ENCODE measurements at regions not wholly inside any gene's neighbourhood (a gene's known extent, or its start where the extent isn't known, plus 50 kb on each side); places are given as distances from the start of the nearest gene placed in this dataset.

DNA sequence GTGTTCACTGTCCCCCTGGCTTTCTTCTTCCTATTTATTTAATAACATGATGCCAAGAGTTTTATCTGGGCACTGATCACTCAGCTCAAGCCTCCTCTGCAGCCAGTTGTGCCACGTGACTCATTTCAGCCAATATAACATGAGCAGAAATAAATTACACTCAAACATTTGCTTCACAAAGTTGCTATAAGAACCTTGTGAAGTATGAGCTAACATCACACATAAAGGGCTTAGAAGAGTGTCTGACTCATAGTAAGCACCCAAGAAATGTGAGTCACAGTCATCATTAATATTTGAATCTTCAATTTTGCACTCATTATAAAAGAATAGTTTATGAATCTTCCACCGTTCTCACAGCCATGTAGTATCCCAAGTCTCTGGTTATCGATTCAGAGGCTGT is 414.6 kb upstream of the NPVF start:
- Histone ChIP-seq H3K27me3 (no peaks in the 10 kb centered on the region), H3K36me3 (replicated peaks in 1 of 2; ENCODE audit: insufficient read depth in 1 of 2, low read depth in 2 of 2) (no peaks in the 10 kb centered on the region), H3K27ac (no peak overlapping the region), H3K4me1 (no peaks in the 10 kb centered on the region), H3K9me3 (no peaks in the 10 kb centered on the region), H3K4me3 (no peak overlapping the region)
- no peak for DNase-seq
- TF ChIP-seq, protein P1, sequence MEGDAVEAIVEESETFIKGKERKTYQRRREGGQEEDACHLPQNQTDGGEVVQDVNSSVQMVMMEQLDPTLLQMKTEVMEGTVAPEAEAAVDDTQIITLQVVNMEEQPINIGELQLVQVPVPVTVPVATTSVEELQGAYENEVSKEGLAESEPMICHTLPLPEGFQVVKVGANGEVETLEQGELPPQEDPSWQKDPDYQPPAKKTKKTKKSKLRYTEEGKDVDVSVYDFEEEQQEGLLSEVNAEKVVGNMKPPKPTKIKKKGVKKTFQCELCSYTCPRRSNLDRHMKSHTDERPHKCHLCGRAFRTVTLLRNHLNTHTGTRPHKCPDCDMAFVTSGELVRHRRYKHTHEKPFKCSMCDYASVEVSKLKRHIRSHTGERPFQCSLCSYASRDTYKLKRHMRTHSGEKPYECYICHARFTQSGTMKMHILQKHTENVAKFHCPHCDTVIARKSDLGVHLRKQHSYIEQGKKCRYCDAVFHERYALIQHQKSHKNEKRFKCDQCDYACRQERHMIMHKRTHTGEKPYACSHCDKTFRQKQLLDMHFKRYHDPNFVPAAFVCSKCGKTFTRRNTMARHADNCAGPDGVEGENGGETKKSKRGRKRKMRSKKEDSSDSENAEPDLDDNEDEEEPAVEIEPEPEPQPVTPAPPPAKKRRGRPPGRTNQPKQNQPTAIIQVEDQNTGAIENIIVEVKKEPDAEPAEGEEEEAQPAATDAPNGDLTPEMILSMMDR (IDR thresholded peaks at IDR 0.05), result no peak
- ATAC-seq, result no peak
- intact Hi-C loops (cut with DNase I), result no loop called here
- 77 to 90% methylated on average over 3 of the region's 3 CpGs for WGBS, 2 donors

DNA sequence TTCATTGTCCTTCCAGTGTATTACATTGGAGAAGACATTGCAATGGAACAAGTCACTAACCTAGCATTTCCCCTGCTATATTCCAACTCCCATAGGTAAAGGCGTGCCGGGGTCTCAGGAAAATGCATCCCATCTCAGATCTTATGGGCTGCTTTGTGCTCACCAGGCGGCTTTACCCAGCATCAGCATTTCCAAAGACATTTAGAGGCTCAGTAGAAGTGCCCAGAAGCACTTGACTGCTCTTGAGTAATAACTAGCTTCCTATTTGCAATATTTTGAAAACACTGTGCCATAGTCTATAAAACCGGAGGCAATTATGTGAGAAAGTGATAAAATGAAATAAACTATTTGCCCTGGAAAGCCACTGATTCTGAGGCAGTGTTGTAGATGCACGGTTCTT is 415.0 kb upstream of the NPVF start:
- 74 to 79% methylated on average over 5 of the region's 5 CpGs for WGBS, 2 donors
- H3K27me3 ChIP-seq, result no peaks in the 10 kb centered on the region

DNA sequence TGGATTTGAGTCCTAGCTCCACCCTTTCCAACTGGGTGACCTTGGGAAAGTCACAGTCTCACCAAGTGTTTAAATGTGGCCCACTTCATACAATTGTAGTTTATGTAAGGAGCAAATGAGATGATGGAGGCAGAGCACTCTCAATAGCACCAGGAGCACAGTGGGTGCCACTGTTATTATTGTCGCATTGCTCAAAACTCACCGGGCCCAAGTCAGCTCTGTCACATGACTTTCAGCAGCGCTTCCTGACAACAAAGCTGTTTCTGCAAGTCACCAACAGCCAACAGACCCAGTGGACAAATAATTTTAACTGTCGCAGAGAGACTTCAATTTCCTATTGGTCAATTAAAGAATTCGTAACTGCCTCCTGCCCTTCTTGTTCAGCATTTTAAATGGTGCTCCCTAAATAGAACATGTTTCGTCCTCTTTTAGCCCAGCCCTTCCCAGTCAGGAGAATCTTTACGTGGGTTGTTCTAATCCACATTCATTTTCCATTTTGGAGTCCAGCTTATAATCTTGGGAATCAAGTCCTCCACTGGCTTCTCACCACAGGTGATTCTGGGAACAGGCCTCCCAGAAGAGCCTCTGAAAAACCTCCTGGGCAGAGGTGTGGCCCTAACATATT is 415.6 kb upstream of the NPVF start:
- Histone ChIP-seq H3K4me3 (no peak overlapping the region), H3K27ac (no peak overlapping the region), H3K9me3 (no peaks in the 10 kb centered on the region), H3K27me3 (no peaks in the 10 kb centered on the region), H3K4me1 (no peaks in the 10 kb centered on the region), H3K36me3 (replicated peaks in 1 of 2; ENCODE audit: insufficient read depth in 1 of 2, low read depth in 2 of 2) (no peaks in the 10 kb centered on the region)
- ATAC-seq (no peak), DNase-seq (no peak)
- WGBS, 2 donors, result 79 to 91% methylated on average over 7 of the region's 7 CpGs
- TF ChIP-seq POLR2A (IDR thresholded peaks at IDR 0.05), result no peak
- TF ChIP-seq, protein P1 (IDR thresholded peaks at IDR 0.05), result no peak
- intact Hi-C loops (cut with DNase I), result no loop called here

More for the DNA sequence above, 415.0 kb upstream of the NPVF start:
- H3K4me1 ChIP-seq, result no peaks in the 10 kb centered on the region
- intact Hi-C loops (cut with DNase I), result no loop called here
- no peak overlapping the region for H3K27ac ChIP-seq
- no peak overlapping the region for H3K4me3 ChIP-seq
- ATAC-seq, result no peak
- DNase-seq, result no peak
- TF ChIP-seq, protein P1 (IDR thresholded peaks at IDR 0.05), result no peak
- no peak for TF ChIP-seq POLR2A (IDR thresholded peaks at IDR 0.05)
- H3K9me3 ChIP-seq, result no peaks in the 10 kb centered on the region
- H3K36me3 ChIP-seq (replicated peaks in 1 of 2; ENCODE audit: insufficient read depth in 1 of 2, low read depth in 2 of 2), result no peaks in the 10 kb centered on the region

DNA sequence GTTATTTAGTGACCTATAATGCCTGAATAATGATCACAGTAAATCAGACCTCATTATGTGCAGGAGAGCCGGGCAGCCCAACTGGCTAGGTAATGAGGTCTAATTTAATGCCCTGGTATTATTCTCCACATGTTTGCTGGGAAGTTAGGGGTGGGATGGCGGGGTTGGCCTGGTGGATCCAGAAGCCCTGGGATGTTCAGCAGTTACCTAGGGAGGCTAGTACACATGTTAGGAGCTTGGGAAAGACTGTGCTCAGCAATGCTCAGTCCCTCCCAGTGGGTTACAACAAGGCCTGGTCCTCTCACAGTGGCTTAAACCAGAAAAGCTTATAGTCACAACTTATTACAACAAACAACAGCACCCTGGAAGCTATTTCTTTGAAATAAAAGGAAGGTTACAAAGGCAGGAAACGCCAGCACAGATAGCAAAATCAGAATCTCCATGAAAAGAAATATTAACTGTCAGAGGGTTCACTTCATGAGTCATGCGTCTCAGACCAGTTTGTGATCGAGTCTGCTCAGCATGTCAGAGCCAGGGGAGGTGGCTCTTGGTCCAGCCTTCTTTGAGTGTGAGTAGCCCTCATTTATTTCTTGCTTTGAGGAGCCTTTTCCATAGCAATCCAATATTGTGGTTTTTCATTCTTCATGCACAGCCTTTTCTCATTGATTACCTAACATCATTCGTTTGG is 418.6 kb upstream of the NPVF start:
- TF ChIP-seq, protein P1 (IDR thresholded peaks at IDR 0.05), result no peak
- TF ChIP-seq POLR2A (IDR thresholded peaks at IDR 0.05), result no peak
- no peak overlapping the region for H3K4me3 ChIP-seq
- no peak for DNase-seq
- no peaks in the 10 kb centered on the region for H3K9me3 ChIP-seq
- intact Hi-C loops (cut with DNase I), result no loop called here
- no peaks in the 10 kb centered on the region for H3K4me1 ChIP-seq
- WGBS, 2 donors, result 79 to 80% methylated on average over 6 of the region's 6 CpGs
- no peak for ATAC-seq
- no peaks in the 10 kb centered on the region for H3K27me3 ChIP-seq
- H3K36me3 ChIP-seq (replicated peaks in 1 of 2; ENCODE audit: insufficient read depth in 1 of 2, low read depth in 2 of 2), result no peaks in the 10 kb centered on the region
- H3K27ac ChIP-seq, result no peak overlapping the region

DNA sequence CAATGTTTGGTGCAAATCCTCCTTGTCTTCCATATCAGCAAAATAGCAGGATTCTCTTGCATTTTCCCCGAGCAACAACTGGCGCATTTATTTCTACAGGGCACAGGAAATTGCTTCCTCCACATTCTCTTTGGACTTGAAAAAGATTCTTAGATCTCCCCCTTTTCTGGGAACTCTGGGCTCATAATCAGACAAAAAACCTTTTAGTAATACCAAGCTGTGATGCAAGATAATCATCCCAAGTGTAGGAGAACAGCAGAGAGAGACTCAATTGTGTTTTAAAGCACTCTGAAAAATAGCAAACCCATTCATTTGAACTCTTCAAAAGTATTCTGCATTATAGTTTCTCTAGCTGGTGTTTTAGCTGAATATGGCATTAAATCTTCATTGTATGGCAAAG is 419.6 kb upstream of the NPVF start:
- intact Hi-C loops (cut with DNase I), result no loop called here
- TF ChIP-seq POLR2A (IDR thresholded peaks at IDR 0.05), result no peak
- TF ChIP-seq, protein P1 (IDR thresholded peaks at IDR 0.05), result no peak
- H3K27ac ChIP-seq, result no peak overlapping the region
- H3K4me3 ChIP-seq, result no peak overlapping the region
- no peaks in the 10 kb centered on the region for H3K9me3 ChIP-seq
- H3K36me3 ChIP-seq (replicated peaks in 1 of 2; ENCODE audit: insufficient read depth in 1 of 2, low read depth in 2 of 2), result no peaks in the 10 kb centered on the region
- ATAC-seq (no peak), DNase-seq (no peak)
- WGBS, 2 donors, result 40 to 46% methylated on average over 2 of the region's 2 CpGs
- H3K27me3 ChIP-seq, result no peaks in the 10 kb centered on the region
- no peaks in the 10 kb centered on the region for H3K4me1 ChIP-seq
